ENCODE measurements at regions not wholly inside any gene's neighbourhood (a gene's known extent, or its start where the extent isn't known, plus 50 kb on each side); places are given as distances from the start of the nearest gene placed in this dataset.

DNA sequence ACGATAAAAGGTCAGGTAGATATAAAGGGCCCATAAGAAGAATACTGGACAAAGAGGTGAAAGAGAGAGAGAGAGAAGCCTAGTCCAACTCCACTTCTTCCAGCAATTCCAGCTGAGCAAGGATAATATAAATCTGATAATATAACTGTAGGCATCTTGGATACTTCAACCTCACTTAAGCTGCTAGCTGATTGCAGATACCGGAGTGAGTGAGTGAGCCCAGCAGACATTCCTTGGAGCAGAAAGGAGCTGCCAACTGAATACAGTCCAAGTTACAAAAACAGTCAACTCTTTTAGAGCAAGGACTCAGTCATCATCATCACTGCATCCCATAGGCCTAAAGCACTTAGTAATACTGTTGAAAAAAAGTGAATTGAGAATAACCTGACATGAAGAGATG is 387.6 kb downstream of the SLITRK6 start:
- Histone ChIP-seq H3K27ac (no peak overlapping the region), H3K9ac (ENCODE audit: low read depth in 2 of 2, low read length in 2 of 2) (no peak overlapping the region), H3K9me3 (no peaks in the 10 kb centered on the region), H3K36me3 (no peaks in the 10 kb centered on the region), H3K27me3 (no peaks in the 10 kb centered on the region), H3K4me1 (no peaks in the 10 kb centered on the region), H3K4me3 (no peak overlapping the region)
- no peak for DNase-seq
- TF ChIP-seq, protein P1, sequence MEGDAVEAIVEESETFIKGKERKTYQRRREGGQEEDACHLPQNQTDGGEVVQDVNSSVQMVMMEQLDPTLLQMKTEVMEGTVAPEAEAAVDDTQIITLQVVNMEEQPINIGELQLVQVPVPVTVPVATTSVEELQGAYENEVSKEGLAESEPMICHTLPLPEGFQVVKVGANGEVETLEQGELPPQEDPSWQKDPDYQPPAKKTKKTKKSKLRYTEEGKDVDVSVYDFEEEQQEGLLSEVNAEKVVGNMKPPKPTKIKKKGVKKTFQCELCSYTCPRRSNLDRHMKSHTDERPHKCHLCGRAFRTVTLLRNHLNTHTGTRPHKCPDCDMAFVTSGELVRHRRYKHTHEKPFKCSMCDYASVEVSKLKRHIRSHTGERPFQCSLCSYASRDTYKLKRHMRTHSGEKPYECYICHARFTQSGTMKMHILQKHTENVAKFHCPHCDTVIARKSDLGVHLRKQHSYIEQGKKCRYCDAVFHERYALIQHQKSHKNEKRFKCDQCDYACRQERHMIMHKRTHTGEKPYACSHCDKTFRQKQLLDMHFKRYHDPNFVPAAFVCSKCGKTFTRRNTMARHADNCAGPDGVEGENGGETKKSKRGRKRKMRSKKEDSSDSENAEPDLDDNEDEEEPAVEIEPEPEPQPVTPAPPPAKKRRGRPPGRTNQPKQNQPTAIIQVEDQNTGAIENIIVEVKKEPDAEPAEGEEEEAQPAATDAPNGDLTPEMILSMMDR (IDR thresholded peaks at IDR 0.05): no peak
- intact Hi-C loops (cut with DNase I): no loop called here

DNA sequence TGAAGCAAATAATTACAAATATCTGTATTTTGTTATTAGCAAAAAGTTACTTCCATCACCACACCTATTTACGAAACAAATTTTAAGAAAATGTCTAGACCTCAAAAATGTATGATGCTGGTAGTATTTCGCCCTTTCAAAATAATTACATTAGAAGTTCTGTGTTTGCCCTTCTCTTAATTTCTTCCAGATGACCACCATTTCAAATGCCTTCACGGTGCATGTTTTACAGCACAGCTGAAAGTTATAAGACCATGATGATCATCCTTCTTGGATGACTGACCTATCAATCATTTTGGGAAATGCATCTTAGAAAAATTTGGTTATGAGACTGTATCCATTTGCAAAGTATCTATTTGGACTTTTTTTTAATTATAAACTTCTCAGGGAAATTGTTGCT is 390.8 kb downstream of the SLITRK6 start:
- Histone ChIP-seq H3K4me3 (no peak overlapping the region), H3K9ac (ENCODE audit: low read depth in 2 of 2, low read length in 2 of 2) (no peak overlapping the region), H3K36me3 (no peaks in the 10 kb centered on the region), H3K27ac (no peak overlapping the region), H3K4me1 (no peaks in the 10 kb centered on the region), H3K9me3 (no peaks in the 10 kb centered on the region), H3K27me3 (no peaks in the 10 kb centered on the region)
- TF ChIP-seq, protein P1 (IDR thresholded peaks at IDR 0.05): no peak
- no peak for DNase-seq
- intact Hi-C loops (cut with DNase I): no loop called here

DNA sequence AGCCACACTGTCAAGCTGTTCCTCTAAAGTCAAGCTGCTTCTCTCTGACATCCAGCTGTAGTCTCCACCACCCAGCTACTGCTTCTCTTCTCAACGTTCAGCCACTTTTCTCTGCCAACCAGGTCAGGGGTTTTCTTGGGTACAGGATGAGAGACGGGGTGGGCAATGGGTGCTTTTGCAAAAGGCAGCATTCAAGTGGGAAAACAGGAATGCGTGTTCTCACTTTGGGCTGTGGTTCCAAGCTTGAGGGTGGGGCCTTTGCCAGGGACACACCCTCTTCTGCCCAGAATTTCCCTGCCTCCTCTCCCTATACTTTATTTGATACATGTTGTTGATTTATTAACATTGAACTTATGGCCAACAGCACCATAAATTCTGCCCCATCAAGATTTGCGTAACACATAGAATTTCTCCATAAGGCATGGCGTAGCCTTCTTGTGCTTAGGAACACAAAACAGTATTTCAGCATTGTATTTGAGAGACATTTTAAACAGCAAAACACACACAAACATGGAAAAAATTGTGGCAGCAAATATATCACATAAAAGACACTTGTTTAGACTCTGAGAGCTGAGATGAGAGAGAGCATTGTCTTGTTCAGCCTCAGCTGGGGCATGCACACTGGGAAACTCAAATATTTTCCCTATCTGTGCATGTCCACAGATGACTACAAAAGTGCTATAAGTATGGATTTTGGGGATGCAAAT is 392.8 kb downstream of the SLITRK6 start:
- H3K27ac ChIP-seq: no peak overlapping the region
- no peaks in the 10 kb centered on the region for H3K9me3 ChIP-seq
- DNase-seq: no peak
- H3K9ac ChIP-seq (ENCODE audit: low read depth in 2 of 2, low read length in 2 of 2): no peak overlapping the region
- no peaks in the 10 kb centered on the region for H3K4me1 ChIP-seq
- TF ChIP-seq, protein P1 (IDR thresholded peaks at IDR 0.05): no peak
- H3K27me3 ChIP-seq: no peaks in the 10 kb centered on the region
- H3K4me3 ChIP-seq: no peak overlapping the region
- intact Hi-C loops (cut with DNase I): no loop called here
- no peaks in the 10 kb centered on the region for H3K36me3 ChIP-seq

DNA sequence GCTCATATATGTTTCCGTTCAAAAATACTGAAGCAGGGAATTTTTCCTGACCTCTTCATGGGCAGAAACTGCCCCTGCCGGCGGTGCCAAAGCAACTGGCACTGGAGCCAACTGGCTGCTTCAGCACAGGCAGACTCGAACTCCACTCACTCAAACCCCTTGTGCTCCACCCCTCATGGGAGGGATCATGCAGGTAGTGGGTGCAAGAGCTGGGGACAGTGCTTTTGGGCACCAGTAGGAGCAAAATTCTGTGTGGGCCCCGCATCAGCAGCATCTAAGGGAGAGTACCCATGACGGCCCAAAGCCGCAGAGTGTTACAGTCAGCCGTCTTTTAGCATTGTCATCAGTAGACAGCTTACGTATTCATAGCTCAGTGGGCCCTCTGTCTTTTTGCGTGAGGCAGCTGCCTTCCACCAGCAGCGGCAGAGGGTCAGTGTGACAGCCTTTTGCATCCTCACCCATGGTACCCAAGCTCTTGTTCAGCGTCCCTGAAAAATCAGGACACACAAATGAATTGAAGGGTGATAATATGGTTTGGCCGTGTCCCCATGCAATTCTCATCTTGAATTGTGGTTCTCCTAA is 393.8 kb downstream of the SLITRK6 start:
- H3K36me3 ChIP-seq: no peaks in the 10 kb centered on the region
- H3K4me3 ChIP-seq: no peak overlapping the region
- no peaks in the 10 kb centered on the region for H3K27me3 ChIP-seq
- TF ChIP-seq, protein P1 (IDR thresholded peaks at IDR 0.05): no peak
- H3K27ac ChIP-seq: no peak overlapping the region
- intact Hi-C loops (cut with DNase I): no loop called here
- no peaks in the 10 kb centered on the region for H3K9me3 ChIP-seq
- DNase-seq: no peak
- H3K4me1 ChIP-seq: no peaks in the 10 kb centered on the region
- H3K9ac ChIP-seq (ENCODE audit: low read depth in 2 of 2, low read length in 2 of 2): no peak overlapping the region

DNA sequence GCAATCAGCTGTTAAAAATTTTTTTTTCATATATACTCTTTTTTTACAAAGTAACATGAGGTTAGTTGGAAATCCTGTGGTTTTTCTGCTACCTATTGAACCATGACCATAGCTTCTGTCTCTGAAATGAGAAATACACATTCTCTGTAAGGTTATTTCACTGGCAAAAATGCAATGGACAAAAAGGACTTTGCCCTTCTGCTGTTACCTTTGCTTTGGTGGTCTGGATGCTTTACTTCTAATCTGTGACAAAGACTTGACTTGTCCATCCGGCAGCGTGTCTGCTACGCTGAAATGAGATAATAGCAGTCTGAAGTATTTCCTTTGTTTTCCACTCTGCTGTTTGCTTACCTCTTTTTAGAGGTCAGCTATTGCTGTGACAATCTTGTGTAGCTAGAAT is 412.8 kb downstream of the SLITRK6 start:
- H3K27ac ChIP-seq: no peak overlapping the region
- TF ChIP-seq, protein P1 (IDR thresholded peaks at IDR 0.05): no peak
- H3K9me3 ChIP-seq: no peaks in the 10 kb centered on the region
- H3K36me3 ChIP-seq: no peaks in the 10 kb centered on the region
- intact Hi-C loops (cut with DNase I): no loop called here
- H3K27me3 ChIP-seq: no peaks in the 10 kb centered on the region
- H3K9ac ChIP-seq (ENCODE audit: low read depth in 2 of 2, low read length in 2 of 2): no peak overlapping the region
- H3K4me1 ChIP-seq: no peaks in the 10 kb centered on the region
- no peak overlapping the region for H3K4me3 ChIP-seq
- no peak for DNase-seq
